Tibial nerve (tissue), 3 donors: ENCODE measurements at regions not wholly inside any gene's neighbourhood (a gene's known extent, or its start where the extent isn't known, plus 50 kb on each side); places are given as distances from the start of the nearest gene placed in this dataset.

Source experiments
- POLR2A ChIP-seq, 2 donors: fragments of 450-650 bp; IDR thresholded peaks; one replicate each; pipeline ENCODE4 v1.6.1; 2017; ENCODE audit warnings: antibody characterized with exemption in 2 of 2, mild to moderate bottlenecking in 2 of 2, moderate library complexity in 2 of 2
- TF ChIP-seq, protein P1 (sequence below), 5 experiments: fragments of 200-600 bp in 3 of 5; fragments of 450-650 bp in 2 of 5; sonication (generic) in 3 of 5; IDR thresholded peaks; one replicate each; pipeline ENCODE4 v1.5.1; 2016 to 2019; ENCODE audit warnings: antibody characterized with exemption in 5 of 5, mild to moderate bottlenecking in 3 of 5, moderate library complexity in 2 of 5

DNA sequence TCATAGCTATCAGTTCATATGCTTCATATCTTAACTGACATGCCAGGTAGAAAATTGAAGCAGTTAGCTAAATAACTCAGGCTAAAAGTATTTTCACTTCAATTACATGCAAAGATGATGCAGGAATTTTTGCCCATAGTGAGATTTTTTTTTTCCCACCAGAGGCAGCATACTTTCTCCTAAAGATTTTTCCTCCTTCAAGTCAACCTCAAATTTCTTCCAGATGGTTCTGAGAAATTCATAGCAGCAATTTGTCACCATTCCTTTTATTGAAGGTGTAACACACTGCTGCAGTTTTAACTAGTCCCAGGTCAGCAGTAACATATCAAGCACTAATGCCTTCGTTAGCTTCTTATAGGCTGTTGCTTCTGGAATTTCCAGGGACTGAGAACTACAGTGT, 141.9 kb downstream of the SUCLA2 start:
- TF ChIP-seq, protein P1, sequence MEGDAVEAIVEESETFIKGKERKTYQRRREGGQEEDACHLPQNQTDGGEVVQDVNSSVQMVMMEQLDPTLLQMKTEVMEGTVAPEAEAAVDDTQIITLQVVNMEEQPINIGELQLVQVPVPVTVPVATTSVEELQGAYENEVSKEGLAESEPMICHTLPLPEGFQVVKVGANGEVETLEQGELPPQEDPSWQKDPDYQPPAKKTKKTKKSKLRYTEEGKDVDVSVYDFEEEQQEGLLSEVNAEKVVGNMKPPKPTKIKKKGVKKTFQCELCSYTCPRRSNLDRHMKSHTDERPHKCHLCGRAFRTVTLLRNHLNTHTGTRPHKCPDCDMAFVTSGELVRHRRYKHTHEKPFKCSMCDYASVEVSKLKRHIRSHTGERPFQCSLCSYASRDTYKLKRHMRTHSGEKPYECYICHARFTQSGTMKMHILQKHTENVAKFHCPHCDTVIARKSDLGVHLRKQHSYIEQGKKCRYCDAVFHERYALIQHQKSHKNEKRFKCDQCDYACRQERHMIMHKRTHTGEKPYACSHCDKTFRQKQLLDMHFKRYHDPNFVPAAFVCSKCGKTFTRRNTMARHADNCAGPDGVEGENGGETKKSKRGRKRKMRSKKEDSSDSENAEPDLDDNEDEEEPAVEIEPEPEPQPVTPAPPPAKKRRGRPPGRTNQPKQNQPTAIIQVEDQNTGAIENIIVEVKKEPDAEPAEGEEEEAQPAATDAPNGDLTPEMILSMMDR (IDR thresholded peaks at IDR 0.05): no peak
- no peak for TF ChIP-seq POLR2A (IDR thresholded peaks at IDR 0.05)
